GM18526 (cell line): ENCODE measurements at regions not wholly inside any gene's neighbourhood (a gene's known extent, or its start where the extent isn't known, plus 50 kb on each side); places are given as distances from the start of the nearest gene placed in this dataset.

ENCODE experiments used
- POLR2A ChIP-seq: IDR thresholded peaks from 3 replicates; pipeline ENCODE4 v1.6.1; 2011; ENCODE audit not compliant: insufficient read length; ENCODE audit errors: extremely low read depth

- TF ChIP-seq POLR2A, result no peak
Measured at GRCh38 chr7:69186974-69187373, 411.3 kb upstream of the AUTS2 start.

- no peak for TF ChIP-seq POLR2A
Measured at GRCh38 chr7:69187824-69188333, 410.4 kb upstream of the AUTS2 start.

DNA sequence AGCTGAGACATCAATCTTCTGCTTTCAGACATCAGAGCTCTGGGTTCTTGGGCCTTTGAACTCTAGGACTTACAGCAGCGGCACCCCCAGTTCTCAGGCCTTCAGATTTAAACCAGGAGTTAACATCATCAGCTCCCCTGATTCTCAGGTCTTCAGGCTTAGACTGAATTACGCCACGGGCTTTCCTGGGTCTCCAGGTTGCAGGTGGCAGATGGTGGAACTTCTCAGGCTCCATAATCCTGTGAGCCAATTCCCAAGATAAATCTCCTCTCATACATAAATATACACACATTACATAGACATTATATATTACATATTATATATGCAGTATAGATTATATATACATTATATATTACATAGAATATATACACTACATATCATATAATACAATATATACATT, 408.9 kb upstream of the AUTS2 start:
- TF ChIP-seq POLR2A, result no peak

- no peak for TF ChIP-seq POLR2A
Measured at GRCh38 chr7:69190025-69190424, 408.2 kb upstream of the AUTS2 start.

- TF ChIP-seq POLR2A, result no peak
Measured at GRCh38 chr7:69190763-69191162, 407.5 kb upstream of the AUTS2 start.

- TF ChIP-seq POLR2A, result no peak
Measured at GRCh38 chr7:69192134-69192533, 406.1 kb upstream of the AUTS2 start.

DNA sequence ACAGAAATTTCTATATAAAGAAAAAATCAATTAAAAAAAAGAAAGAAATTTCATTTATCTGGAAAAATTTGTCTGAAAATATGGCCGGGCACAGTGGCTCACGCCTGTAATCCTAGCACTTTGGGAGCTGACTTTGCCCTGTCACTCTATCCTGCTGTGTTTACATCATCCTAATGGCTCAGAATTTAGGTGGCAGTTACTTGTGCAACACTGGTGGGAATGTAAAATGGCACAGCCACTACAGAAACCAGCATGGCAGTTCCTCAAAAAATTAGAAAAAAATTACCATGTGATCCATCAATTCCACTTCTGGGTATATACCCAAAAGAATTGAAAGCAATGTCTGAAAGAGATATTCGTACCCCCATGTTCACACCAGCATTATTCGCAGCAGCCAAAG, 405.2 kb upstream of the AUTS2 start:
- no peak for TF ChIP-seq POLR2A

DNA sequence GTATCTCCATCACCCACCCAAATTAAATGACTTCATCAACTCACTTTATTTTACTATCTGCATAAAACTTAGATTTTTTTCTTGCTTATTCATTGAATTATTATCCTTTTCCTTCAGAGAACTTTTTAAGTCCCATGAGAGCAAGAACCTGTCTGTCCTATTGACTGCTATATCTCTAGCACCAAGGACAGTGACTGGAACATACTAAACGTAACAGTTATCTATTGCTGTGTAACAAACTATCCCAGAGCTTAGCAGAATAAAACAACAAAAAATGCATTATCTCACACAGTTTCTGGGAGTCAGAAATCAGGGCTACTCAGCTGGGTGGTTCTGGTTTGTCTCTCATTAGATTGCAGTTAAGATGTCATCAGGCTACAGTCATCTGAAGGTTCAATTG, 401.7 kb upstream of the AUTS2 start:
- TF ChIP-seq POLR2A, result no peak

- no peak for TF ChIP-seq POLR2A
Measured at GRCh38 chr7:69198250-69198649, 400.0 kb upstream of the AUTS2 start.

GRCh38 chr7:69199041-69199440, 399.2 kb upstream of the AUTS2 start:
- no peak for TF ChIP-seq POLR2A

GRCh38 chr7:69199661-69200060, 398.6 kb upstream of the AUTS2 start:
- no peak for TF ChIP-seq POLR2A

DNA sequence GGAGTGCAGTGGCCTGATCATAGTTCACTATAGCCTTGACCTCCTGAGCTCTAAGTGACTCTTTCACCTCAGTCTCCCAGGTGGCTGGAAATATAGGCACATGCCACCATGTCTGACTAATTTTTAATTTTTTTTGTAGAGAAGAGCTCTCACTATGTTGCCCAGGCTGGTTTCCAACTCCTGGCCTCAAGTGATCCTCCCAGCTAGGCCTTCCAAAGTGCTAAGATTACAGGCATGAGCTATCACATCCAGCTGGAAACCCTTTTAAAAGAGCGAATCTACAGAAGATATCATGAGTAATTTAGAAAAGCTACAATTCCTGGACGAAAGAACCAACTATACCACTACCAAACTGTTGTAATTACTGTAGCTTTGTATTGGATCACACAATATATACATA, 394.4 kb upstream of the AUTS2 start:
- no peak for TF ChIP-seq POLR2A

GRCh38 chr7:69204943-69205342, 393.3 kb upstream of the AUTS2 start:
- TF ChIP-seq POLR2A, result no peak

DNA sequence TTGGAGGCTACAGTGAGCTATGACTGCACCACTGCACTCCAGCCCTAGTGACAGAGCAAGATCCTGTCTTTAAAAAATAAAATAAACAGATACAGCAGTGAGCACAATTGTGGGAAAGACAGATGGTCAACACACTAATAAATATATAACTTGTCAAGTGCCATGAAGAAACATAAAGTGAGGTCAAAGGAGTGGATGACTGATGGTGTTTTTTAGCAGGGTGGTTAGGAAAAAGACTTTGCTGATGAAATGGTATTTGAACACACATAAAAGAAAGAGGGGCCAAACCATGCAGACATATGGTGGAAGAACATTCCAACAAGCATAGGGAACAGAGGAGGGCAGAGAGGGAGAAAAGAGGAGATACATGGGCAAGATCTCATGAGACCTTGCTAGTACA, 392.7 kb upstream of the AUTS2 start:
- no peak for TF ChIP-seq POLR2A

GRCh38 chr7:69208276-69208675, 390.0 kb upstream of the AUTS2 start:
- no peak for TF ChIP-seq POLR2A

DNA sequence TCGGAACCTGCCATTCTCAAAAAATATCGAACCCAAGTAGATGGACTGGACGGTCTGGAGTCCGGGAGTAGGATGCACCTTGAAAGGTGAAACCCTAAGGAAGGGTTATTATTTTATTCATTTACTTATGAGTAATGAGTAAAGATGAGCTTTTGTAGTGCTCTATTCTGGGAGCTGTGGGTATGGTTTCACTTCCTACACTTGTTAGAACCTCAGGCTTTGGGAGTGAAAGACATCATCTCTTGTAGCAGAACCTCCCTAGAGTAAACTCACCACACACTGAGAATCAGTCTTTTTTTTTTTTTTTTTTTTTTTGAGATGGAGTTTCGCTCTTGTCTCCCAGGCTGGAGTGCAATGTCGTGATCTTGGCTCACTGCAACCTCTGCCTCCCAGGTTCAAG, 389.4 kb upstream of the AUTS2 start:
- no peak for TF ChIP-seq POLR2A

- TF ChIP-seq POLR2A, result no peak
Measured at GRCh38 chr7:69211336-69211735, 386.9 kb upstream of the AUTS2 start.

DNA sequence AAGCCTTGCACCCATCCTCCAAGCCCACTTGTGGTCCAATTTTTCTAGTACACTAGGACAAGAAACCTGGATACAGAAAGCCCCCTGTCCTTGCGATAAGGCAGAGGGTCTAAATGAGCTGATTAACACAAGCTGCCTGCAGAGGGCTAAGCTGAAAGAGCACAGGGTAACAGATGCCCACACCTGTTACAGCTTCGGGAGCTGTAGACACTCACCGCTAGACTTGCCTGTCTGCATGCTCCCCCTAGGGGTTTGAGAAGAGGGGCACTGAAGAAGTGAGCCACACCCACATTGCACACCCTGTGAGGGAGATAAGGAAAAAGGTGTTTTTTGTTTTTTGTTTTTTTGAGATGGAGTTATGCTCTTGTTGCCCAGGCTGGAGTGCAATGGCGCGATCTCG, 386.5 kb upstream of the AUTS2 start:
- no peak for TF ChIP-seq POLR2A

GRCh38 chr7:69213878-69214277, 384.4 kb upstream of the AUTS2 start:
- TF ChIP-seq POLR2A, result no peak
